GOT3 (cell line): ENCODE measurements at regions not wholly inside any gene's neighbourhood (a gene's known extent, or its start where the extent isn't known, plus 50 kb on each side); places are given as distances from the start of the nearest gene placed in this dataset.
"Not testable (repeated sequence)": the region's sequence is repeated elsewhere in the genome, so short reads cannot be mapped to it uniquely, and the experiment has no call there.

Source experiments
- DNase-seq: peaks from one replicate; lab custom pipeline; 2025; ENCODE audit warnings: mixed read lengths; lab: John Stamatoyannopoulos, UW

DNA sequence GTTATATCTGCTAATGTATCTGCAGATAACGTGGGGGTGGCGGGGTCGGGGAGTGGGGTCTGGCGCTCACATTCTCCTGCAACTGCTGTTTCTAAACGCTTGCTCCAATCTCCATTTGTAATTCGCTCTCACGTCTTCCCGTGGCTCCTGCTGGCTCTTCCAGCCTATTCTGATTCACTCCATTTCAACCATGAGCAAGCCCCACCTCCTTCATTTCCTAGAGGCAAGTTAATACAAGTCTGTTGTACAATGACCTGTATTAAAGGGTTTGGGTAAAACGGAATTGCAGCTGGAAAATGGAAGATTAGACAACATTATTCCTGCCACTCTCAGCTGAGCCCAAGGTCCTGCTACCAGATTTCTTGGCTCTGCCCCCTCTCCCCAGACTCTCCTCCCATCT lies 132.3 kb downstream of the CSNK2A3 start:
- no peak for DNase-seq

DNA sequence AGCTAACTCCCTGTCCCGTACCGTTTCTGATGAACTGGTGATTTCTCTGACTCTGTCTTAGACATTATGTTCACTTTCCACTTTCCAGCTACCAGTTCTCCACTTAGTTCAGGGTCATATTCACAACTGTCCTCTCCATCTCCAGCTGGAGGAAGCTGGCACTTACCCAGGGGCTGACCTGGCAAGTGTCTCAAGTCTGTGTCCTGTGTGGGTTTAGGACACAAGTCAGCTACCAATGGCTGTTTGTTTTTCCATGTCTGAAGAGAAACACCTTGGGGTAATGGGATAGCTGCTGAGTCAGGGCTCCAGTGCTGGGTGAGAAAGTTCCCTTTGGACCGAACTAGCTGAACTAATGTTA lies 134.4 kb downstream of the CSNK2A3 start:
- DNase-seq: no peak

DNA sequence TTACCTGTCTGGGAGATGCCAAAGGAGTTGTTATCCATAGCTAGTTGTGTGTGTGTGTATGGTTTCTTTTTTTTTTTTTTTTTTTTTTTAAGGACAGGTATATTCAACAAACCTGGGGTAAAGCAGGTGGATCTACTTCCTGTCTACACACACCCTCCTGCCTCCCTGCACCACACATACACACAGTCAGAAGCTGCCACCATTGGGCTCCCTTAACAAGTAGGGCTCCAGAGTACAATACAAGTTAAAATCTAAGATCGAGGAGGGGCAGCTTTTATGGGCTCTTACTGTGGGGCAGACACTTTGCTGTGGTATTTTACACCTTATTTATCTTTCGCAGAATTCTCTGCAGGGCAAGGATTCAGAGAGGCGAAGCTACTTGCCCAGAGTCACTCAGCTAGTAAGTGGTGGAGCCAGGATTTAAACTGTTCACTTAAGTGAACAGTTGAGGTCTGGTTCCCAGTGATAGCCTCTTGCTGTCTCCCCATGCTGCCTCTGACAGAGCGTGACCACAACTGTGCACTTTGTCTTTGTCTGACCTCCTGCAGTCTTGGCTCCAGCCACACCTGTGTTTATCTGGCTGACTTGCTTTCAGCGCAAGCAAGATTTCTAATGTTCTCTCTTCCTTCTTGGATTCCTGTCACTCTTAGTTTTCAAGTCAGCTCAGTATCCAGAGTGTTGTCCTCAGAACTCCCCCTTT lies 135.0 kb downstream of the CSNK2A3 start:
- no peak for DNase-seq

DNA sequence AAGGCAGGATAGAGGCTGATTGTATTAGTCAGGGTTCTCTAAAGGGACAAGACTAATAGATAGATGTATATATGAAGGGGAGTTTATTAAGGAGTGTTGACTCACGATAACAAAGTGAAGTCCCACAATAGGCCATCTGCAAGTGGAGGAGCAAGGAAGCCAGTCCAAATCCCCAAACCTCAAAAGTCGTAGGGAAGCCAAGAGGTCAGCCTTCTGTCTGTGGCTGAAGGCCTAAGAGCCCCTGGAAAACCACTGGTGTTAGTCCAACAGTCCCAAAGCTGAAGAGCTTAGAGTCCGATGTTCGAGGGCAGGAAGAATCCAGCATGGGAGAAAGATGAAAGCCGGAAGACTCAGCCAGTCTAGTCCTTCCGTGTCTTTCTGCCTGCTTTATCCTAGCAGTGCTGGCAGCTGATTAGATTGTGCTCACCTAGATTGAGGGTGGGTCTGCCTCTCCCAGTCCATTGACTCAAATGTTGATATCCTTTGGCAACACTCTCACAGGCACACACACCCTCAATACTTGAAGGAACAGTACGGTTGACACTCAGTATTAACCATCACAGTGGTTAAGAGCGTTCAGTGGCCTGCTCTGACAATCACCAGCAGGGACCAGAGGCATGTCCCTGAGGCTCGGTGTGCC lies 135.6 kb downstream of the CSNK2A3 start:
- no peak for DNase-seq

DNA sequence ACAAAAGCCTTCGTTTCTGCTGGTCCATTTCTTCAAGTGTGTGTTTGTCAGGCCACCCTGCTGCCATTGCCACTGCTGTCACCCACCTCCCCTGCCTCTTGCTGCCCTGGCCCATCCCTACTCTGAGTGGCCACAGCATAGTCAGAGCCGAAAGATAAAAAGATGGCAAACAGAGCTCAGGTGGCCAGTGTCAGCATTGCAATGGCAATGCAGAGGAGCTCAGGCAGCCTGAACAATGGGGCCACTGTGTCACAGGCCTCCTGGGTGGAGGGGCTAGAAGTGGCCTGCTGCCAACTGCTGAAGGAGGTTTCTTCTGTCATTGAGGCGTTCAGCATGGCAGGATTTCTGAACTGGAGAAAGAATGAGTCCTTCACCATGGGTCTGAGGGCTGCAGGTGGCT lies 137.1 kb downstream of the CSNK2A3 start:
- no peak for DNase-seq

DNA sequence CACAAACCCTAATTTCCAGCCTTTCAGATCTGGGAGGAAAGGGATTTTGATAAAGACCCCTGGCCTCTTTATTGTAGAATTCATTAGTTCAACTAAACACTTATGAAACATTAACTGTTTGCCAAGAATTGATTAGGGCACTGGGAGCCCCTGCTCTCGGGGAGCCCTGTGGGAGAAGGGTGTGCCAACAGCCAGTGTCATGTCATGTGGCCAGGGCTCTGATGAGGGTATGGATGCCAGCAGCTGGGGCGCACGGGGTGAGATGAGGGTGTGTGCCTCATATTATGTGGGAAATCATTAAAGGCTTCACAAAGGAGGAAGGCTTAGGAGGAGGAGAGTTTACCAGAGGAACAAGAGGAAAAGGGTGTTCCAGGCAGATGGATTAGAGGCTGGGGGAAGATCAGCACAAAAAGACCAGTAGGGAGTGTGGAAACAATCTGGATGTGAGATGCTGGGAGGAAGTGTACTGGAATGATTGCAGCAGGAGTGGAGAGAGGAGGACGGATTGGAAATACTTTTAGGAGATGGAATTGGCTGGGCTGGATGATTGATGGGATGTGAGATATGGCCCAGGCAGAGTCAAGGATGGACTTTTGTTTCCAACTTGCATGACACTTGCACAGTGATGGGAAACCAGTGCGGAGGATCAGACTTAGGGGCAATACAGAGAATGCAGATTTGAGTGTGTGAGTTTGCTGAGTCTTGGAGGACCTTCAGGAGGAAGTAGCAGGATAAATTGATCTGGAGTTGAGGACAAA lies 137.8 kb downstream of the CSNK2A3 start:
- DNase-seq: no peak

DNA sequence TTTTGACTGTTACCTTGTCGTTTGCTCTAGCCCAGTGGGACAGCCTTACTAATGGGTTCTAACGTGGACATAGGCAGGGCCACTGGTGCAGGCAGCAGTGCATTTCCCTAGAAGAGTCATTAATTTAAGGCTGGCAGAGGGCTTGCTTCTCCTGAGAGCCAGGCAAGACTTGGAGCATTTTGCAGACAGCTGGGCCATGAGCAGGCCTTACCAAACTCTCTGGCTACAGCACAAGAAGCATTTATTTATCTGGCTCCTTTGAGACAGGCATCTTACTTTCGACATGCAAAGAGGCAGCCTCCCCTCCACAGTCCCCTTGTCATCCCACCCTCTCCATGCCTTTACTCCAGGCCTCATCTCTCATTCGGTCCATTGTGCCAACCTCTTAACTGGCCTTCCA lies 139.9 kb downstream of the CSNK2A3 start:
- no peak for DNase-seq

DNA sequence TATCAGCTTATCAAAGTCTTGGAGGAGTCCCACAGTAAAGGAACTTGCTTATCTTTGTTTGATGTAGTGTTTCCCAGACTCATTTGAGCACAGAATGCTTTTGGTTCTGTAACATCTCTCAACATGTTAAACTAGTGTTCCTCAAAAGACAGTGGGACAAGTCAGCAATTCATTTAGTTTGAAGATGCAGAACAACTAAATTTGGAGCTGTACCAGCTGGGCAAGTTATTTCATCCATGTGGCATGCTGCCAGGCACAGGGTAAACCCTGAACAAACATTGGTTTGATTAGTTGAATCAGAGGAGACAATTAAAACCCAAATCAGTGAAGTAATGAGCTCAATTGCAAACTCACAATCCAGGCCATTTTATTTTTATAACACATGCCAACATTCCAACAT lies 141.2 kb downstream of the CSNK2A3 start:
- no peak for DNase-seq

DNA sequence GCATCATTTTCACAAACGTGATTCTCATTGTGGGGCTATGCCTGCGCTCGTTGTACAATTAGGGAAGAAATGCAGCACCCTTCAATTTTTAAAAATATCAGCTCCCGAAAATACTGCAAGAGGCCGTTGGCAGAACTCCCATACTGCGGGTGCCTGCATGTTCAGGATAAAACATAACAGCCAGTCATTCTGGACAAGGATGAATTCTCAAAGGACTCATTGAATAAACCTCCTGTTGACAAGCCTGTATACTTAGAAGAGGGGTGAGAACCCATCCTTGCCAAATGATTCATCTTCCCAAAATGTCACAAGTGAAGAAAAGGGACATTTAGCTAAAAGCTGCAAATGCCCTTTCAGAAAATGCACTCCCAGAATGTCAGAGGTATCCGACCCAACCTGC lies 141.9 kb downstream of the CSNK2A3 start:
- DNase-seq: no peak

DNA sequence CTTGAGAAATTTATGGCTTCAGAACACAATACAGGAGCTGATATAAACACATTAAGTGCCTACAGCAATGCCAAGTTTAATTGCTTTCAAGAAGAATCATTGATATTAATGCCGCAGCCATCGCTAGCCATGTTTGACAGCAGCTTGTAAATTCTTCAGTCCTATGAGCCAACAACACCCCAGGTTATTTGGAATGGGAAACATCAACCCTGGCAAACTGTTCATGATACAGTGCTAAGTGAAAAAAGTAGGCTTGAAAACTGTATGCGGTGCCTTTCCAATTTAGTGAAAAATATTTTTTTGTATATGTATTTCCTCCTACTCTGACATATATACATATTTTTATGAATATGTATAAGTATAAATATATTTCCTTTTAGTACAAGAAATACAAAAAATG lies 142.6 kb downstream of the CSNK2A3 start:
- DNase-seq: no peak

DNA sequence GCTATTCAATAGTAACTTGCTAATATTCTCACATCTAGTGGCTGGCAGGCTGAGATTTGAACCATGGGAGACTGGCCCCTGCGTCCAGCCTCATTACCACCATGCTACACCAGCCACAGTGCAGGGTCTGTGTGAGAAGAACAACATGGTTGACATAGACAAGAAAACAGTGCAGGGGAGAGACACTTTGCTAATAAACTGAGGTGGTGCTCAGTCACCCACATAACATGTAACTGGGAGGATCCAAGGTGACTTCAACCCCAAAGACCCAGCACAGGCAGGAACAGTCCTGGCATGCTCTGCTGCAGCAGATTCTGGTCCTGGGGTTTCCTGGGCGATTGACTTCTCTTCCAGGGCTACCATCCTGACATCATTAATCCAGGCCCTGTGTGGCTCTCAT lies 143.1 kb downstream of the CSNK2A3 start:
- no peak for DNase-seq

DNA sequence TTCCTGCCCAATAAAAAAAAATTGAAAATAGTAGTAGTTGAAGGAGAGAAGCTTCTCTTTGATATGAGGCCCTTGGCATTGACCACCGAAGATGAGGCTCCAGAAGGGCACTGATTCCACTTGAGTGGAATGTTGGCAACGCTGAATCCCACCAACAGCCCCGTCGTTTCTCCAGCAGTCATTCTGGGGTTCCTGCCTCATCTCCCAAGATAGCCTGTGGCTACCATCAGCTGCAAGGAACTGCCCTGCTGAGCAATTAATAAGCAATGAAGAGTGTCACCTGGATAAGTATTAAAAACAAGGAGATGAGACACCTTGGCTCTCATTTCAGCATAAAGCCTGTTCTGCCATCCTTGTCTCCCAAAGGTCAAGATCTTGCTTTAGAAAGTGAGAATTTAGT lies 144.1 kb downstream of the CSNK2A3 start:
- no peak for DNase-seq

DNA sequence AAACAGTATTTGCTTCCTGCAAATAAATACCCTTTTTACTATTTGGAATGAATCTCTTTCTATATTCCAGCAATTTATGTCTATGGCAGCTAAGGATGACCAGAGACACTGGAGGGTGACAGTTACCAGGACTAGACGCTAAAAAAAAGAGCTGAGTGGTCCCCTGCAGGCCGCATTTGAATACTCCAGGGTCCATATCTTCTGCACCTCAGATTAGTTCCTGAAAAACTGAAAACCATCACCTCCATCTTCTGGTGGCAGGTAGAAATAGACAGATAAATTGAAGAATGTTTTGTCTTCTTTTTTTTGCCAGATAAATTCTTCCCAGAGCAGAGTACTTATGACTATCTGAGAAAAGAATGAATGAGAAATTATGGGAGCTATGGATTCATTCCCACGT lies 145.6 kb downstream of the CSNK2A3 start:
- no peak for DNase-seq

DNA sequence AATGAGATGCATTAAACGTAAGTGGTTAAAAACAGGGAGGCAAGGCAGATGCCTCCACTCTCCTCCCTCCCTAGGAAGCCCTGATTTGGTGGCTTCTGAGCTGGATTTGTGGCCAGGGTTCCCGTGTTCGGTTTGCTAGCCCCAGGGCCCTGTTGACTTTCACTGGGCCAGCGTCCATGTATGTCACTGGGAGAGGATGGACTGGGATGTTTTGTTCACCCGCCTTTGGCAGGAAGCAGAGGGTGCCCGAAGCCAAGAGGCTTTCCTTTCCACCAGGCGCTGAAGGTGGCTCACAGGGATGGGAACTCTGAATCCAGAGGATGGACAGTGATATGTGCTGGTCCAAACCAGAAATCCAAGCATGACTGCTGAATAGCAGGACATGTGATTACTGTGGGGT lies 146.6 kb downstream of the CSNK2A3 start:
- no peak for DNase-seq

DNA sequence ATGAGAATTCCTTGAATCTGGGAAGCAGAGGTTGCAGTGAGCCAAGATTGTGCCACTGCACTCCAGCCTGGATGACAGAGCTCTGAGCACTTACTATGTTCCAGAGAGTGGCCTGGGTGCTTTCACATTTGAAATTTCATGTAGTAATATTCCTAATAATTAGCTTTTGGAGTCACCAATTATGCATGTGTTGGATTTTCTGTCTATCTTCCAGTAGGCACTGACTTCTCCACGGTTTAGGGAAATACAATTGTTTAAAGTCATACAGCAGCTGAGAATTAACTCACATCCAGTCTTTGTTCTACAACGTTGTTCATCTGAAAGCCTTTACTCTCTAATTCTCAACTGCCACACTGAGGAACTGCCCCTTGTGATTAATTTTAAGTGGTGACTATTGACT lies 150.2 kb downstream of the CSNK2A3 start:
- no peak for DNase-seq

DNA sequence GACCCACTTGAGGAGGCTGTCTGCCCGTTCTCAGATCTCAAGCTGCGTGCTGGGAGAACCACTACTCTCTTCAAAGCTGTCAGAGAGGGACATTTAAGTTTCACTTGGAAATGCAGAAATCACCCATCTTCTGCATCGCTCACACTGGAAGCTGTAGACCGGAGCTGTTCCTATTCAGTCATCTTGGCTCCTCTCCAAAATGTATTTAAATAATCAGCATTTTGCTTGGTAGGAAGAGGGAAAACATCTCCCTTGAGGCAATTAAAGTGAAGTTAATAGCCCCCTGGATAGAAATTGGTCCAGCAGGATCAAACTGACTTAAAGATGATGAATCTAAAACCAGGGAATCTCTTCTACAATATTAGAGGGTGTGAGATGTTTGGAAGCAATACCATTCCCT lies 151.7 kb downstream of the CSNK2A3 start:
- not testable (repeated sequence) for DNase-seq

DNA sequence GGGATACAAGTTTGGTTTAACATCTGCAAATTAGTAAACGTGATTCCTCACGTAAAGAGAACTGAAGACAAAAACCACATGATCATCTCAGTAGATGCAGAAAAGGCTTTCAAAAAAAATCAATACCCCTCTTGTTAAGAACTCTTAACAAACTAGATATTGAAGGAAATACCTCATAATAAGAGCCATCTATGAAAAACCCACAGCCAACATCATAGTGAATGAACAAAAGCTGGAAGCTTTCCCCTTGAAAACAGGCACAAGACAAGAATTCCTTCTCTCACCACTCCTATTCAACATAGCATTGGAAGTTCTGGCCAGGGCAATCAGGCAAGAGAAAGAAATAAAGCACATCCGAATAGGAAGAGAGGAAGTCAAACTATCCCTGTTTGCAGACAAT lies 160.5 kb downstream of the CSNK2A3 start:
- DNase-seq: no peak

DNA sequence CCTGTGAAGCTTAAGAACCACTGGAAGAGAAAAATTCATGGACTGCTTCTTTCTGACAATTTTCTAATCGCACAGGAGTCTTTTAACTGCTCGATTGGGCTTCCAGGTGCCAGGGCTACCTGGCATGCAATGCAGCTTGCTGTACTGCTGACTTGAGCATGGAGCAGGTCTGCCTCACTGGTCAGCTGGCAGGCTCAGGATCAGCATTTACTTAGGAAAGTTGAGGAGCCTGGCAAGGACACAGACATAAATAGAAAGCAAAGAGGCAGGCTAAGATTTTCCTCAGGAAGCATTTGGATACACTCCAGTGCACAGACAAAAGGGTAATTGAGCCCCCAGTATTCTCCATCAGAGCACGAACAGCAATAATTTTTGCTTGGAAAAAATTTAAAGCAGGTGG lies 163.5 kb downstream of the CSNK2A3 start:
- no peak for DNase-seq

DNA sequence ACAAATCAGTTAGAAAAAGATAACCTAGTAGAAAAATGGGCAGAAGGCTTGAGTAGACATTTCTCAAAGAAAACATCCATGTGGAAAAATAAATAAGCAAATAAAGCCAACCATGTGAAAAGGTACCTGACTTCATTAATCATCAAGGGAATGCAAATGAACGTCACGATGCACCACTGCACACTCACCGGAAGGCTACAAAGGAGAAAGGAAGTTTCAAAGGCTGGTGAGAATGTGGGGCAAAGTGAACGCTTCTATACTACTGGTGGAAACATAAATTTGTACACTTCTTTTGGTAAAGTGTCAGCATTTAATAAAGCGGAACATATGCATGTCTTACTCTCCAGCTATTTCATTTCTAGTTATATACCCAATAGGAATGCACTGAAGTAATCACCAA lies 166.8 kb downstream of the CSNK2A3 start:
- DNase-seq: no peak

DNA sequence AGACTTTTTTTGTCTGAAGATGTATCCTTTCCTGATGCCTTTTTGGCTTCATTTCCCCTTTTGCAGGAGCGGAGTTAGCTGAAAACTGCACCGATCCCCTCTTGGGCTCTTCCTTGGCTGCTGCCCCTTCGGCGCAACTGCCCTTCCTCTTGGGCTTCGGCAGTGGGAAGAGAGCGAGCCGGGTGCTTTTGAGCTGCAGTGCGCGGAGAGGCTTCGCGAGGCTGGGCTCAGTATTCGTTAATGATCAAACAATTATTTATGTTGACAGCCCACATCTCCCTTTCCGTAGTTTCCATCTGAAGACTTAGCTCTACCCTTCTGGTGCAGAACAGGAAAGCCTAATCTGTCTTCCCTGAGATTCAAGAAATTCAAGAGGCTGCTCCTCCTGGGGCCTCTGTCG lies 170.8 kb downstream of the CSNK2A3 start:
- no peak for DNase-seq

DNA sequence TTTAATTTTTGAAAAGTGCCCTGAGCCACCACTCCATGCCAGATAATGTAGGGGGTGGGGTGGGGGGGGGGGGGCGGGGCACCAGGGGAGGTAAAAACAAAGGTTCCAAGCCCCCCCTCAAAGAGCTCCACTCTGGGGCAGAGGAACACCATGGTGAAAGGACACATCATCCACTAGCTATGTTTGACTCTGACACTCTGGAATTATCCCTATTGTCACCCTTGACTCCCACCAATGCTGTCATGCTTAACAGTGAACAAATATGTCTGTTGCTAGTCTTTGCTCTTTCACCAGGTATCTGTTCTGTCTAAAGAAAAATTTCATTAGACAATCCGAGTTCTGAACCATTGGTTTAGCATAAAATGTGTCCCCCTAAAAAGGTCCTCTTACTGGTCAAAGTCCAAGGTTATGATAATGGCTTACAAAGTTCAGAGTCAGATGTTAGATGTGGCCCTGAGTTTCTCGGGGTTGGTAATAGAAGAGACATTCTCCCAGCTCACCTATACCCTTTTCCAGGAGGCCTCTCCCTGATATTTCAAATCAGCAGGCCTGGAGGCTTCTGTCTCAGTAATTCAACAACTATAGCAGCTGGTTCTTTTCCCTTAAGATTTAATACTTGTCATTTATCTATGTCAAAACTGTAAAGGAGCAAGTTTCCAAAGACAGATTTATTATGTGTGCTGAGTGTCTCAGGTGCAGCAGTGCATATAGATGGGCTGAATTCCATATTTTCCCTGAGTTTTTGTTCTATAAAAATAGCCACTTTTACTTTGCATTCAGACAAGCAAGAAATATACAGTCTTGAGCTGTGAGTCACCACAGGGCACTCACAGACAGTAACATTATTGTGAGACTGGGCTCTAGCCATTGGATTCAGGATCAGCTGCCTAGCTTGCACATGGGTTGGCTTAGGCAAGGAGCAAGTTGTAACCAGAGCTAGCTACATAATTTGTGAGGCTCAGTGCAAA lies 174.1 kb downstream of the CSNK2A3 start:
- no peak for DNase-seq

DNA sequence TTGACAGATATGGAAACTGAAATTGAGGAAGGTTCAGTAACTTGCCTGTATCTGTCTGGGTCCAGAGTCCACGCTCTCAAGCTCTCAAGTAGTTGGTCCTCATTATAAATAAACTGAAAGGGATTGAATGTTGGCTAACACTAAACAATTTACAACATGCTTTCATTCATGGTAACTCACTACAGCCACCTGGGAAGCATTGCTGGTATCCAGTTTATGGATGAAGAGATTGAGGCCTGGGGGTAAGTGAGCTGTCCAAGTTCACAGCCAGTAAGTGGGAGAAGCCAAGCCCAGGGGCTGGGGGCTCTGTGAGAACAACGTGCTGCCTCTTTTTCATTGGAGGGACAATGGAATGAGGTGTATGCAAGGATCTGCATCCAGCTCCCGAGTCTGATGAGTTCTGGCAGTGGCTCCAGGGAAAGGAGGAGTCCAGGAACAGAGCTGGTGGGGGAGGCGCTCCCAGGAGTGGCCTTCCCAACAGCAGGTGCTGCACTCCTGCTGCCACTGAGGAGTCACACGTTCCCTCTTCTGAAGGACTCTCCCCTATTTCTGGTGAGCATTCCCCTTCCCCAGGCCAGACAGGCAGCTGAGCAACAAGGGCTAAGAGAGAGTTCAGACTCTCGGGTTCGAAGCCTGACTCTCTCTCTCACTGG lies 175.8 kb downstream of the CSNK2A3 start:
- DNase-seq: no peak
